HG02840 (cell line): ENCODE measurements at regions not wholly inside any gene's neighbourhood (a gene's known extent, or its start where the extent isn't known, plus 50 kb on each side); places are given as distances from the start of the nearest gene placed in this dataset.

Experiments
- ATAC-seq: cut with Tn5 transposase; IDR thresholded peaks from one replicate; pipeline ENCODE4 v1.9.1; 2021; ENCODE audit warnings: mild to moderate bottlenecking, moderate library complexity, moderate number of reproducible peaks; ENCODE audit not compliant: unreplicated experiment, low FRiP score

- ATAC-seq = no peak
Observed at GRCh38 chr13:22454586-22454985, 726.2 kb upstream of the SGCG start.

GRCh38 chr13:22455036-22455435 lies 725.7 kb upstream of the SGCG start:
- ATAC-seq = no peak

- ATAC-seq = no peak
Observed at GRCh38 chr13:22461854-22462490, 718.8 kb upstream of the SGCG start.

GRCh38 chr13:22463089-22463488 lies 717.7 kb upstream of the SGCG start:
- no peak for ATAC-seq

GRCh38 chr13:22468045-22468444 lies 712.7 kb upstream of the SGCG start:
- no peak for ATAC-seq

- ATAC-seq = no peak
Observed at GRCh38 chr13:22468824-22469223, 712.0 kb upstream of the SGCG start.

GRCh38 chr13:22469452-22469851 lies 711.3 kb upstream of the SGCG start:
- ATAC-seq = no peak

GRCh38 chr13:22470075-22470474 lies 710.7 kb upstream of the SGCG start:
- ATAC-seq = no peak

GRCh38 chr13:22482496-22483000 lies 698.2 kb upstream of the SGCG start:
- no peak for ATAC-seq

GRCh38 chr13:22483276-22483675 lies 697.5 kb upstream of the SGCG start:
- ATAC-seq = no peak

- no peak for ATAC-seq
Observed at GRCh38 chr13:22486490-22486889, 694.3 kb upstream of the SGCG start.

- ATAC-seq = no peak
Observed at GRCh38 chr13:22487932-22488331, 692.8 kb upstream of the SGCG start.

GRCh38 chr13:22489771-22490170 lies 691.0 kb upstream of the SGCG start:
- ATAC-seq = no peak

GRCh38 chr13:22495819-22496218 lies 685.0 kb upstream of the SGCG start:
- ATAC-seq = no peak

GRCh38 chr13:22496803-22497508 lies 683.8 kb upstream of the SGCG start:
- no peak for ATAC-seq

- no peak for ATAC-seq
Observed at GRCh38 chr13:22497991-22498780, 682.6 kb upstream of the SGCG start.

- no peak for ATAC-seq
Observed at GRCh38 chr13:22499919-22500318, 680.9 kb upstream of the SGCG start.

GRCh38 chr13:22505489-22505888 lies 675.3 kb upstream of the SGCG start:
- no peak for ATAC-seq

- no peak for ATAC-seq
Observed at GRCh38 chr13:22506096-22506691, 674.6 kb upstream of the SGCG start.

- no peak for ATAC-seq
Observed at GRCh38 chr13:22517544-22517943, 663.2 kb upstream of the SGCG start.

GRCh38 chr13:22536851-22537250 lies 643.9 kb upstream of the SGCG start:
- no peak for ATAC-seq
